Stimulated activated CD4-positive, alpha-beta T cell treated with anti-CD3 and anti-CD28 coated beads, Interleukin-1b, Interleukin-23, amount 100 ng/mL, for 1 hour (primary cell): ENCODE measurements at regions not wholly inside any gene's neighbourhood (a gene's known extent, or its start where the extent isn't known, plus 50 kb on each side); places are given as distances from the start of the nearest gene placed in this dataset.
"Not testable (repeated sequence)": the region's sequence is repeated elsewhere in the genome, so short reads cannot be mapped to it uniquely, and the experiment has no call there.

Experiments
- DNase-seq, 2 donors: peaks; one replicate each; pipeline ENCODE4 v3.0.0-alpha.2; 2020; ENCODE audit warnings: low read depth in 2 of 2

DNA sequence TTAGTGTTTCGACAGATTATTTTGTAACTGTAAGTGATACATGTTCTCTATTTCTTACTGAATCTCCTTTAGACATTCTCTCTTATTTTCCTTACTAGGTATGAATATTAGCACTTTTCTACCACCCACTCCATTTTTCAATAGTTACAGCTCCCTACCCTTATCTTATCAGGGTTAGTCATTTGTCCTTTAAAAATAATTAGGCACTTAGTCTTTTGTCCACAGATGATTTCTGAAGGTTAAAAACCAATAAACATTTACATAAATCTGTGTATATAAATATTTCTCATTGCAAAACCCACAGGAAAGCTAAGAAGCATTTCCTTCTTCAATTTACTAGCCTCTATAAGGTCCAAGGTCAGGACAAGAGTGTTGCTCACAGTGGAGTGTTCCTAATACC is 624.1 kb upstream of the MIR17HG start:
- no peak for DNase-seq

GRCh38 chr13:90726375-90726774 is 621.1 kb upstream of the MIR17HG start:
- DNase-seq = no peak

DNA sequence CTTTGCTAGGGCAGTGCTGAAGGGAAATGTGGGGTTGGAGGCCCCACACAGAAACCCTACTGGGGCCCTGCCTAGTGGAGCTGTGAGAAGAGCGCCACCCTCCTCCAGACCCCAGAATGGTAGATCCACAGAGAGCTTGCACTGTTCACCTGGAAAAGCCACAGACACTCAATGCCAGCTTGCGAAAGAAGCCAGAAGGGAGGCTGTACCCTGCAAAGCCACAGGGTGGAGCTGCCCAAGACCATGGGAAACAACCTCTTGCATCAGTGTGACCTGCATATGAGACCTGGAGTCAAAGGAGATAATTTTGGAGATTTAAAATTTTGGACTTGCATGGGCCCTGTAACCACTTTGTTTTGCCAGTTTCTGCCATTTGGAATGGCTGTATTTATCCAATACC is 615.4 kb upstream of the MIR17HG start:
- DNase-seq = no peak

- not testable (repeated sequence) for DNase-seq
Observed at GRCh38 chr13:90734497-90734896, 613.0 kb upstream of the MIR17HG start.

DNA sequence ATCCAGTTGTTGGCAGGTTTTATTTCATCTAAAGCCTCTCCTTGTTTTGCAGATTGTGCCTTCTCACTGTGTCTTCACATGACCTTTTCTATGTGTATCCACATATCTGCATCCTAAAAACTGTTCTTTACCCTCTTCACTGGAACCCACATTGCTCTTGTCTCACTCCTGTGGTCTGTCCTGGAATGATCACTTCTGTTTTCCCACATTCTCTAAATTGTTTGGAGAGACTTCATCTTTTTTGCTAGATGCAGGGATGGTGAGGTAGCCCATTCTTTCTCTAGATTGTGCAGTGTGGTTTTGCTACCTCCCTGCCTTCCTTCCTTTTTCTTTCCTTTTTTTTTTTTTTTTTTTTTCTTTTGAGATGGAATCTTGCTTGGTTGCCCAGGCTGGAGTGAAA is 608.6 kb upstream of the MIR17HG start:
- DNase-seq = no peak

- no peak for DNase-seq
Observed at GRCh38 chr13:90740099-90740498, 607.4 kb upstream of the MIR17HG start.

GRCh38 chr13:90742381-90742780 is 605.1 kb upstream of the MIR17HG start:
- DNase-seq = no peak

GRCh38 chr13:90746230-90746629 is 601.3 kb upstream of the MIR17HG start:
- no peak for DNase-seq

- no peak for DNase-seq
Observed at GRCh38 chr13:90750021-90750420, 597.5 kb upstream of the MIR17HG start.

DNA sequence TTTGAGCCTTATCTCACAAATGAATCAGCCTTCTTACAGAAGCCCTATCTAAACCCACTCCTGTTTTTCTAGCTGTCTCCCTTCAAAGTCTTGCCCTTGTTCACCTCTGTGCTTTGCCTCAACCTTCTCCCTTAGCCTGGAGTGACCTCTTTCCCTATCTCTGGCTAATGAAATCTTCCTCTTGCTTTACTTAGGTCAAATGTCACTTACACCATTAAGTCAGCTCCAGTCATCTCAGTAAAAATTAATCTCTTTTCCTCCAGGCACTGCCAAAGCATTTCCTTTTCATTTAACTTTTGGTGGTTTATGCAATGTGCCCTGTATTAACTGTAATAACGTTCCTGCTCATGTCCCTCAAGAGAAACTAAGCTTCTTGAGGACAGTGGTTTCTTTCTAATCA is 596.5 kb upstream of the MIR17HG start:
- no peak for DNase-seq

DNA sequence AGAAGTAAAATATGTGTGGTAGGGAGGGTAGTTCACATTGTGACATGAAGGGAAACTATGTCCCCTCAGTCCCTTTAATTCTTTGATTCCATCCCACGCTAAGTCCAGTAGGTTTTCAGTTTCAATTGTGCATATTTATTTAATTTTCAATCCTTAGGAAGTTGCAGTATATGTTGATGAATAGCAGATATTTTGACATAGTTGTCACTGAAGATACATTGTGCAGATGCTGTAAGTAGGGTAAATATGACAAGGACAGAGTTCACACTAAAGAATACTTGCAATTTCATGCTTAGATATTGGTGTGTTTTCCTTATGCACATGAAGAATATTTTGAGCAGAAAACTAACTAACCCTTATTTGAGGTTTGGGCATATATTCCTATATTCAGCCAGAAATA is 595.4 kb upstream of the MIR17HG start:
- no peak for DNase-seq

GRCh38 chr13:90757127-90757680 is 590.3 kb upstream of the MIR17HG start:
- no peak for DNase-seq

GRCh38 chr13:90760639-90761038 is 586.8 kb upstream of the MIR17HG start:
- DNase-seq = no peak

DNA sequence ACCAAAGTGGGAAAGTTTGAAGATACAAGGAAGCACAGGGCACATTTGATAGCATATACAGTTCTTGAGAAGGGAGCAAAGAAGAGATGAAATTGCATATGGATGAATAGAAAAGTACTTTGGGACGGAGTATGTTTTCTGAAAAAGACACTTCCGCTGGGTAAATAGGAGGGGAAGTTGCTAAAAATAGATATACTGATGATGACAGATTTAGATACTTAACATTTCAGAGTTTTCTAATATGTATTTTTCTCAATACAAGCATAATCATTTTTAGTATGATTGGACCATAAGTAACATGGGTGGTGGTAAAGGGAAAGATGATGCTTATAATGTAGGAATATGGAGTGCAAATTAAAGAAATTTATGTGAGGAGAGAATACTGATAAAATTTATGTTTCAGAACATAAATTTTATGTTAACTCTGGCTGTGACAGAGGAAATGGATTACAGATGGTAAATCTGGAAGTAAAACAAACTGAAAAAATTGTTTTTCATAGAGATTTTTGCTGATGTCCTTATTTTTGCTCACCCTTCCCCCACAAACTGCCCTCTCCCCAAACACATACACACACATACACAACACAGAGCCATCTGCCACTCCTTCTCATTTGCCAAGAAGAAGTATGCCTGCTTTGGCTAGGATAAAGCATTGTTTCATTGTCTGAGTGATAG is 583.9 kb upstream of the MIR17HG start:
- no peak for DNase-seq

- DNase-seq = no peak
Observed at GRCh38 chr13:90766386-90766902, 581.0 kb upstream of the MIR17HG start.

DNA sequence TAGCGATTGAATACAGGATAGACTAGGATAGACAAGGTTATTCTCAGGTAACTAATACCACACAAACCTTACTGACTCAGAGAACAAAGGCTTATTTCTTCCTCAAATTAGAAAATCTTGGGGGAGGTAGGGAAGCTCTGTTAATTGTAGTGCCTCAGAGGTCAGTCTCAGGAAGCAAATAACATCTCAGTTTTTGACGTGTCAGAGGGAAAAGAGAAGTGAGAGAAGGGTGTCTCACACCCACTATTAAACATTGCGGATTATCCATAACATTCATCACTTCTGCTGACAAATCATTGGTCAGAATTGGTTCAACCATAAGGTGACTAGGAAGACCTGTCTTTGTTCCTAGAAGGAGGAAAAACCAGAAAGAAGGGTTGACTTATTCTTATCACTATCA is 579.4 kb upstream of the MIR17HG start:
- DNase-seq = no peak

DNA sequence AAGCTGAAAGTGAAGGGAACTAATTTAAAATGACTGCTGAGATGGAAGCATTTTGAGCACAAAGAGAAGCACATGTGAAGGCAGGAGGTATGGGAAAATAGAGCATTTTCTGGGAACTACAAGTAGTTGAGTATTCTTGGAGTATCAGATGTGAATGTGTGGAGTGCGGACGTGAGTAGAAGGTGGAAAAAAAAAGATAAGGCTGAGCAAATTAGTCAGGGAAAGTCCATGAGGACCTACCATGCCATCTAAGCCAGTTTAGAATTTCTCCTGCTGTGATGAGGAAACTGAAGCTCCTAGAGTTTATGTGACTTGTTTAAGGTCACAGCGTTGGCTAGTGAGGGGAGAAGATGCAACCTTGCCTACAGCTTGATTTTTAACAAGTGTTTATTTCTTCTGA is 578.1 kb upstream of the MIR17HG start:
- DNase-seq = no peak

- DNase-seq = no peak
Observed at GRCh38 chr13:90770334-90770733, 577.2 kb upstream of the MIR17HG start.

DNA sequence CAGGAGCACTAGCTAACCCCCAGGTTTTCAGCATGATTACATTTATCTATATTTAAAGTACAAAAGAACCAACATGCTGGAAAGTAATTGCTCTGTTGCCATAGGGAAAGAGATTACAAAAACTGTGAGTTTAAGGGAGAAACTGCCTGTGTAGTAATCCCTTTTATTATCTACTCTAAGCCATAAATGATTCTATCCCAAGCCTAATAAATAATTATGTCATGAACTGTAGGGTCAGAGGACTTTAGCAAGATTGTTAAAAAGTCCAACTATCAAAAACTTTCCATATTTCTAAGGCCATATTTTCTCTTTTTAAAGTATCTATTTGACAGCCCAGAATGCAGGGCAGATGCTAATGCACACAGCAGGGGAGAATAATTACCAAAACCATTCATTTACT is 573.8 kb upstream of the MIR17HG start:
- no peak for DNase-seq

DNA sequence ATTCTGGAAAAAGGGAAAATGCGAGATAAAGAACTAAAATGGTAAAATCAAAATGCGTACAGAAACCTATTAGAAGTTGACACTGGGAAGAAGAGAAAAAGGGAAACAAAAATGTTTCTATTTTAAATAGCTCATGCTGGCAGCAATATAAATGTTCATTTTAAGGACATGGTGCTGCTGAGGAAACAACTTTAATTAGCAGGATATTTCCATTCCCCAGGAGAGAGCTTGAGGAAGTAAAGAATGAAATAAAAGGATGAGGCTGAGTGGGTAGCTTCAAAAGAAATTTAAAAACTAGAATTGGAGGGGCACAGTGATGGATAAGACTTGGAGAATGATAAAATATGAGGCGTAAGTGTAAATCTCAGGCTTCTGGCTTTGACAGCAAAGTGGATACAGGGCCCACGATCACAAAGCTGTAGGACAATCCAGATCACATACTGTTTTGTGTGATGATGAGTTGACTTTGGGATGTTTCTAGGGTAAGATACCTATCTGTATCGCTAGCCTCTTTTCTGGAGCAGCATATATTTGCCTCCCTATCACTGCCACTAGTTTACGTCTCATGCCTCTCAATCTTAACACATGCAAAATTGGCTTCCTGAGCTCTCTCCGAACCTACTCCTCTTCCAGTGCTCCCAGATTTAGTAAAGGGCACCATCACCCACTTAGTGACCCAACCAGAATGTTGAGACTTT is 571.3 kb upstream of the MIR17HG start:
- no peak for DNase-seq

GRCh38 chr13:90783273-90783672 is 564.2 kb upstream of the MIR17HG start:
- DNase-seq = no peak

GRCh38 chr13:90787007-90787406 is 560.5 kb upstream of the MIR17HG start:
- no peak for DNase-seq

GRCh38 chr13:90792335-90792734 is 555.2 kb upstream of the MIR17HG start:
- no peak for DNase-seq
